Natural killer cell (primary cell): ENCODE measurements at regions not wholly inside any gene's neighbourhood (a gene's known extent, or its start where the extent isn't known, plus 50 kb on each side); places are given as distances from the start of the nearest gene placed in this dataset.

ENCODE experiments used
- ATAC-seq, 3 donors: fragments of 150-1000 bp in 2 of 3; fragments of 200-7000 bp in 1 of 3; cut with Tn5 transposase; 1 replicate in 1 of 3; 2 replicates in 2 of 3; pipeline ENCODE4 v1.10.0; 2021; ENCODE audit warnings: mild to moderate bottlenecking in 2 of 3, moderate library complexity in 2 of 3
- DNase-seq, 2 donors: peaks; one replicate each; pipeline versions ENCODE4 v3.0.0 to v3.0.0-alpha.2; 2013 to 2021; ENCODE audit warnings: mixed read lengths in 1 of 2
- H3K27ac ChIP-seq: one replicate; pipeline ENCODE4 v1.5.1; 2013; ENCODE audit warnings: mild to moderate bottlenecking, low read length
- H3K27me3 ChIP-seq: one replicate; pipeline ENCODE4 v1.6.1; 2013; ENCODE audit warnings: low read length; ENCODE audit not compliant: control insufficient read depth, insufficient read depth
- H3K36me3 ChIP-seq: one replicate; pipeline ENCODE4 v1.6.1; 2013; ENCODE audit warnings: low read length; ENCODE audit not compliant: control insufficient read depth, insufficient read depth
- H3K4me1 ChIP-seq: one replicate; pipeline ENCODE4 v1.6.1; 2013; ENCODE audit warnings: low read length; ENCODE audit not compliant: control insufficient read depth, insufficient read depth
- H3K4me3 ChIP-seq: one replicate; pipeline ENCODE4 v1.5.1; 2013; ENCODE audit warnings: low read length
- H3K9me3 ChIP-seq: one replicate; pipeline ENCODE4 v1.6.1; 2013; ENCODE audit warnings: low read length; ENCODE audit not compliant: control insufficient read depth, insufficient read depth
- H3K27ac Mint-ChIP-seq, 2 donors: one replicate each; pipeline ENCODE4 v1.8.0; 2022; ENCODE audit warnings: mild to moderate bottlenecking in 2 of 2, mixed read lengths in 2 of 2, moderate library complexity in 1 of 2
- H3K27me3 Mint-ChIP-seq, 2 donors: one replicate each; pipeline ENCODE4 v1.8.0; 2022; ENCODE audit warnings: low read depth in 2 of 2, mixed read lengths in 2 of 2
- H3K36me3 Mint-ChIP-seq: one replicate; pipeline ENCODE4 v1.8.0; 2022; ENCODE audit warnings: mixed read lengths
- H3K4me1 Mint-ChIP-seq, 2 donors: one replicate each; pipeline ENCODE4 v1.8.0; 2022; ENCODE audit warnings: mixed read lengths in 2 of 2
- H3K4me3 Mint-ChIP-seq: one replicate; pipeline ENCODE4 v1.8.0; 2022; ENCODE audit warnings: mild to moderate bottlenecking, moderate library complexity, mixed read lengths
- H3K9me3 Mint-ChIP-seq, 2 donors: one replicate each; pipeline ENCODE4 v1.8.0; 2022; ENCODE audit warnings: mixed read lengths in 2 of 2
- CTCF ChIP-seq: fragments of 200-600 bp; IDR thresholded peaks from one replicate; pipeline ENCODE4 v1.8.0; 2022; ENCODE audit warnings: antibody characterized with exemption
- whole genome bisulfite sequencing: methylation state at CpG from one replicate; pipeline ENCODE4 v1.1.7; 2013; ENCODE audit warnings: missing lambda C conversion rate; ENCODE audit not compliant: insufficient coverage; 5-methylcytosine and 5-hydroxymethylcytosine counted together
- intact Hi-C: fragments of 100-400 bp; cut with micrococcal nuclease; formaldehyde crosslinking; loops from one replicate; pipeline ENCODE4 v1.14.2; 2022

- ATAC-seq (no peak), DNase-seq (no peak)
- Histone ChIP-seq H3K4me1 (no peaks in the 10 kb centered on the region), H3K27me3 (no peaks in the 10 kb centered on the region), H3K36me3 (no peaks in the 10 kb centered on the region), H3K4me3 (no peak overlapping the region), H3K27ac (no peak overlapping the region), H3K9me3 (no peaks in the 10 kb centered on the region)
- intact Hi-C loops: no loop called here
- no peaks in the 10 kb centered on the region for H3K36me3 Mint-ChIP-seq
- H3K27me3 Mint-ChIP-seq: peaks cover 6 to 21% of the 10 kb centered on the region in 2 donors
- H3K4me3 Mint-ChIP-seq: no peak overlapping the region
- no peaks in the 10 kb centered on the region for H3K9me3 Mint-ChIP-seq
- WGBS: 75% methylated on average over 14 of the region's 14 CpGs
- no peak for TF ChIP-seq CTCF
- H3K4me1 Mint-ChIP-seq: no peaks in the 10 kb centered on the region
- no peak overlapping the region for H3K27ac Mint-ChIP-seq
Observed at GRCh38 chr13:109408591-109409382, 377.6 kb downstream of the IRS2 start.

GRCh38 chr13:109406376-109406992, 379.9 kb downstream of the IRS2 start:
- intact Hi-C loops: no loop called here
- no peak for TF ChIP-seq CTCF
- H3K27ac ChIP-seq: no peak overlapping the region
- no peaks in the 10 kb centered on the region for H3K36me3 Mint-ChIP-seq
- H3K4me3 ChIP-seq: no peak overlapping the region
- peaks cover 4 to 14% of the 10 kb centered on the region in 2 donors for H3K27me3 Mint-ChIP-seq
- H3K4me1 ChIP-seq: no peaks in the 10 kb centered on the region
- H3K36me3 ChIP-seq: no peaks in the 10 kb centered on the region
- H3K27ac Mint-ChIP-seq: no peak overlapping the region
- H3K9me3 Mint-ChIP-seq: no peaks in the 10 kb centered on the region
- H3K4me3 Mint-ChIP-seq: no peak overlapping the region
- WGBS: 69% methylated on average over 4 of the region's 4 CpGs
- no peaks in the 10 kb centered on the region for H3K4me1 Mint-ChIP-seq
- no peaks in the 10 kb centered on the region for H3K27me3 ChIP-seq
- DNase-seq (no peak), ATAC-seq (no peak)
- no peaks in the 10 kb centered on the region for H3K9me3 ChIP-seq

- Mint-ChIP-seq H3K27ac (no peak overlapping the region), H3K9me3 (no peaks in the 10 kb centered on the region), H3K36me3 (no peaks in the 10 kb centered on the region), H3K4me3 (no peak overlapping the region), H3K4me1 (no peaks in the 10 kb centered on the region), H3K27me3 (no peaks in the 10 kb centered on the region)
- no peak for TF ChIP-seq CTCF
- DNase-seq (no peak), ATAC-seq (no peak)
- Histone ChIP-seq H3K27ac (no peak overlapping the region), H3K9me3 (no peaks in the 10 kb centered on the region), H3K4me1 (no peaks in the 10 kb centered on the region), H3K4me3 (no peak overlapping the region), H3K36me3 (no peaks in the 10 kb centered on the region), H3K27me3 (no peaks in the 10 kb centered on the region)
- WGBS: 83% methylated on average over 7 of the region's 7 CpGs
- intact Hi-C loops: no loop called here
Observed at GRCh38 chr13:109403012-109403421, 383.4 kb downstream of the IRS2 start.
